Ectodermal cell (in vitro differentiated cells): ENCODE measurements at regions not wholly inside any gene's neighbourhood (a gene's known extent, or its start where the extent isn't known, plus 50 kb on each side); places are given as distances from the start of the nearest gene placed in this dataset.

Experiments
- H3K27ac ChIP-seq: 2 replicates; pipeline ENCODE4 v1.7.0; 2013; ENCODE audit warnings: mild to moderate bottlenecking, low read depth, low read length; ENCODE audit not compliant: insufficient read depth, poor library complexity, severe bottlenecking
- H3K27me3 ChIP-seq: 2 replicates; pipeline ENCODE4 v1.7.0; 2013; ENCODE audit warnings: mild to moderate bottlenecking, low read length; ENCODE audit not compliant: insufficient read depth, control insufficient read depth, poor library complexity, severe bottlenecking
- H3K36me3 ChIP-seq: one replicate; pipeline ENCODE4 v1.7.0; 2013; ENCODE audit warnings: low read length; ENCODE audit not compliant: control insufficient read depth, insufficient read depth
- H3K4me1 ChIP-seq: one replicate; pipeline ENCODE4 v1.7.0; 2013; ENCODE audit warnings: low read length; ENCODE audit not compliant: control insufficient read depth, insufficient read depth
- H3K4me3 ChIP-seq: 2 replicates; pipeline ENCODE4 v1.7.0; 2013; ENCODE audit warnings: low read depth, low read length, control low read depth; ENCODE audit not compliant: insufficient read depth
- H3K9me3 ChIP-seq: 2 replicates; pipeline ENCODE4 v1.7.0; 2013; ENCODE audit warnings: mild to moderate bottlenecking, low read length, moderate library complexity; ENCODE audit not compliant: control insufficient read depth
- WGBS, 2 experiments: methylation state at CpG; one replicate each; pipeline ENCODE4 v1.1.7; 2013; ENCODE audit warnings: missing lambda C conversion rate in 2 of 2; 5-methylcytosine and 5-hydroxymethylcytosine counted together

GRCh38 chr2:147683380-147683779 is 161.4 kb upstream of the ACVR2A start:
- H3K27ac ChIP-seq = peak overlapping the region; percentile 28

GRCh38 chr2:147681093-147681492 is 163.7 kb upstream of the ACVR2A start:
- Histone ChIP-seq H3K27me3 (no peaks in the 10 kb centered on the region), H3K4me3 (no peak overlapping the region), H3K9me3 (no peaks in the 10 kb centered on the region), H3K4me1 (peaks cover 5% of the 10 kb centered on the region), H3K27ac (no peak overlapping the region), H3K36me3 (no peaks in the 10 kb centered on the region)

More at GRCh38 chr2:147683380-147683779, 161.4 kb upstream of the ACVR2A start:
- Histone ChIP-seq H3K4me3 (no peak overlapping the region), H3K36me3 (no peaks in the 10 kb centered on the region), H3K4me1 (peaks cover 5% of the 10 kb centered on the region), H3K9me3 (no peaks in the 10 kb centered on the region), H3K27me3 (no peaks in the 10 kb centered on the region)
- WGBS, 2 experiments = 0 to 3% methylated on average over 2 of the region's 2 CpGs

GRCh38 chr2:147679955-147680531 is 164.8 kb upstream of the ACVR2A start:
- Histone ChIP-seq H3K4me1 (peaks cover 5% of the 10 kb centered on the region), H3K9me3 (no peaks in the 10 kb centered on the region), H3K4me3 (no peak overlapping the region), H3K36me3 (no peaks in the 10 kb centered on the region), H3K27ac (no peak overlapping the region), H3K27me3 (no peaks in the 10 kb centered on the region)
- WGBS, 2 experiments = 93 to 97% methylated on average over 5 to 6 of the region's 6 CpGs

- Histone ChIP-seq H3K9me3 (no peaks in the 10 kb centered on the region), H3K4me1 (peaks cover 5% of the 10 kb centered on the region), H3K36me3 (no peaks in the 10 kb centered on the region), H3K27me3 (no peaks in the 10 kb centered on the region), H3K27ac (no peak overlapping the region), H3K4me3 (no peak overlapping the region)
- 90 to 100% methylated on average over 2 to 3 of the region's 3 CpGs for WGBS, 2 experiments
These were observed 165.5 kb upstream of the ACVR2A start for GRCh38 chr2:147679191-147679954.

- no peak overlapping the region for H3K4me3 ChIP-seq
- H3K27ac ChIP-seq = no peak overlapping the region
- no peaks in the 10 kb centered on the region for H3K27me3 ChIP-seq
- WGBS, 2 experiments = 93 to 96% methylated on average over 2 of the region's 2 CpGs
- H3K36me3 ChIP-seq = no peaks in the 10 kb centered on the region
- no peaks in the 10 kb centered on the region for H3K9me3 ChIP-seq
- no peaks in the 10 kb centered on the region for H3K4me1 ChIP-seq
These were observed 179.7 kb upstream of the ACVR2A start for GRCh38 chr2:147665105-147665504.

- H3K36me3 ChIP-seq = no peaks in the 10 kb centered on the region
- H3K4me1 ChIP-seq = no peaks in the 10 kb centered on the region
- H3K27me3 ChIP-seq = no peaks in the 10 kb centered on the region
- no peak overlapping the region for H3K4me3 ChIP-seq
- no peaks in the 10 kb centered on the region for H3K9me3 ChIP-seq
- WGBS, 2 experiments = 94 to 95% methylated on average over 2 of the region's 2 CpGs
- H3K27ac ChIP-seq = no peak overlapping the region
These were observed 180.9 kb upstream of the ACVR2A start for GRCh38 chr2:147663962-147664361.

GRCh38 chr2:147663153-147663961 is 181.5 kb upstream of the ACVR2A start:
- WGBS, 2 experiments = 88 to 92% methylated on average over 5 of the region's 5 CpGs
- no peak overlapping the region for H3K27ac ChIP-seq
- H3K27me3 ChIP-seq = no peaks in the 10 kb centered on the region
- no peaks in the 10 kb centered on the region for H3K4me1 ChIP-seq
- H3K36me3 ChIP-seq = no peaks in the 10 kb centered on the region
- H3K4me3 ChIP-seq = no peak overlapping the region
- H3K9me3 ChIP-seq = no peaks in the 10 kb centered on the region

- Histone ChIP-seq H3K4me1 (no peaks in the 10 kb centered on the region), H3K27me3 (no peaks in the 10 kb centered on the region), H3K36me3 (no peaks in the 10 kb centered on the region), H3K9me3 (no peaks in the 10 kb centered on the region), H3K4me3 (no peak overlapping the region), H3K27ac (no peak overlapping the region)
- 95 to 97% methylated on average over 3 to 4 of the region's 4 CpGs for WGBS, 2 experiments
These were observed 182.6 kb upstream of the ACVR2A start for GRCh38 chr2:147662221-147662620.

- Histone ChIP-seq H3K4me1 (no peaks in the 10 kb centered on the region), H3K36me3 (no peaks in the 10 kb centered on the region), H3K27ac (no peak overlapping the region), H3K4me3 (no peak overlapping the region), H3K9me3 (no peaks in the 10 kb centered on the region), H3K27me3 (no peaks in the 10 kb centered on the region)
- 91 to 97% methylated on average over 2 of the region's 2 CpGs for WGBS, 2 experiments
These were observed 184.1 kb upstream of the ACVR2A start for GRCh38 chr2:147660680-147661079.

- H3K9me3 ChIP-seq = no peaks in the 10 kb centered on the region
- H3K4me1 ChIP-seq = no peaks in the 10 kb centered on the region
- no peak overlapping the region for H3K4me3 ChIP-seq
- H3K36me3 ChIP-seq = no peaks in the 10 kb centered on the region
- H3K27ac ChIP-seq = no peak overlapping the region
- no peaks in the 10 kb centered on the region for H3K27me3 ChIP-seq
- WGBS, 2 experiments = 91 to 92% methylated on average over 1 of the region's 1 CpG
These were observed 185.8 kb upstream of the ACVR2A start for GRCh38 chr2:147659051-147659450.
